ENCODE measurements at regions not wholly inside any gene's neighbourhood (a gene's known extent, or its start where the extent isn't known, plus 50 kb on each side); places are given as distances from the start of the nearest gene placed in this dataset.

DNA sequence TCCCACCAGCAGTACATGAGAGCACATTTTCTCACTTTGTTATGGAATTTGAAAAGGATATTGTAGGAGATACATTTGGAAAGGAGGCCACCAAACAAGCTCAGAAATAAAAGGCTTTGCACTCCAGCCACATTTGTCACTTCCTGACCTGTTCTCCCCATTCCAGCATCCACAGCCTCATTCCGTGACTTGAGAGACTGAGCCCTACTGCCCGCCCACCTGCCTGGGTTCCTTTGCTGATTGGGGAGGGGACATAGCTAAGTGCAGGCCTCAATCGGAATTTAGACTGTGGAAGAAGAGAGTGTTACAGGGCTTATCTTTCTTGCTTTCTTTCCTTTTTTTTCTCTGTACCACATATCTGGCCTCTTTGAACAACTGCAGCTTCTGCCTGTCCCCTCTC lies 735.4 kb upstream of the TMEM132C start:
- H4K20me1 ChIP-seq (ENCODE audit: insufficient read depth, low read length), result no peaks in the 10 kb centered on the region
- H3F3A ChIP-seq (ENCODE audit: insufficient read depth, low read length), result no peaks in the 10 kb centered on the region
- no peaks in the 10 kb centered on the region for H3K36me3 ChIP-seq (ENCODE audit: insufficient read depth, low read length)
- no peak overlapping the region for H3K4me3 ChIP-seq (ENCODE audit: low read depth, low read length, poor library complexity, severe bottlenecking)
- no peak overlapping the region for H3K27ac ChIP-seq (ENCODE audit: low read depth, low read length, poor library complexity, severe bottlenecking)
- no peak overlapping the region for H2AFZ ChIP-seq (ENCODE audit: low read length)
- no peaks in the 10 kb centered on the region for H3K9me3 ChIP-seq (ENCODE audit: low read length)
- H3K27me3 ChIP-seq (ENCODE audit: insufficient read depth, low read length), result no peaks in the 10 kb centered on the region
- no peak for TF ChIP-seq EZH2 (IDR thresholded peaks at IDR 0.05; ENCODE audit: borderline replicate concordance, low read length)
- TF ChIP-seq, protein P1, sequence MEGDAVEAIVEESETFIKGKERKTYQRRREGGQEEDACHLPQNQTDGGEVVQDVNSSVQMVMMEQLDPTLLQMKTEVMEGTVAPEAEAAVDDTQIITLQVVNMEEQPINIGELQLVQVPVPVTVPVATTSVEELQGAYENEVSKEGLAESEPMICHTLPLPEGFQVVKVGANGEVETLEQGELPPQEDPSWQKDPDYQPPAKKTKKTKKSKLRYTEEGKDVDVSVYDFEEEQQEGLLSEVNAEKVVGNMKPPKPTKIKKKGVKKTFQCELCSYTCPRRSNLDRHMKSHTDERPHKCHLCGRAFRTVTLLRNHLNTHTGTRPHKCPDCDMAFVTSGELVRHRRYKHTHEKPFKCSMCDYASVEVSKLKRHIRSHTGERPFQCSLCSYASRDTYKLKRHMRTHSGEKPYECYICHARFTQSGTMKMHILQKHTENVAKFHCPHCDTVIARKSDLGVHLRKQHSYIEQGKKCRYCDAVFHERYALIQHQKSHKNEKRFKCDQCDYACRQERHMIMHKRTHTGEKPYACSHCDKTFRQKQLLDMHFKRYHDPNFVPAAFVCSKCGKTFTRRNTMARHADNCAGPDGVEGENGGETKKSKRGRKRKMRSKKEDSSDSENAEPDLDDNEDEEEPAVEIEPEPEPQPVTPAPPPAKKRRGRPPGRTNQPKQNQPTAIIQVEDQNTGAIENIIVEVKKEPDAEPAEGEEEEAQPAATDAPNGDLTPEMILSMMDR (IDR thresholded peaks at IDR 0.05; ENCODE audit: low read length), result no peak
- no peaks in the 10 kb centered on the region for H3K4me1 ChIP-seq (ENCODE audit: insufficient read depth, low read length, severe bottlenecking)
- H3K4me2 ChIP-seq (ENCODE audit: low read length), result no peak overlapping the region
- no peaks in the 10 kb centered on the region for H3K9me2 ChIP-seq (ENCODE audit: low read depth, low read length)
- no peak overlapping the region for H3K9ac ChIP-seq (ENCODE audit: low read length)
- H3K79me2 ChIP-seq (ENCODE audit: insufficient read depth, low read length), result no peaks in the 10 kb centered on the region

DNA sequence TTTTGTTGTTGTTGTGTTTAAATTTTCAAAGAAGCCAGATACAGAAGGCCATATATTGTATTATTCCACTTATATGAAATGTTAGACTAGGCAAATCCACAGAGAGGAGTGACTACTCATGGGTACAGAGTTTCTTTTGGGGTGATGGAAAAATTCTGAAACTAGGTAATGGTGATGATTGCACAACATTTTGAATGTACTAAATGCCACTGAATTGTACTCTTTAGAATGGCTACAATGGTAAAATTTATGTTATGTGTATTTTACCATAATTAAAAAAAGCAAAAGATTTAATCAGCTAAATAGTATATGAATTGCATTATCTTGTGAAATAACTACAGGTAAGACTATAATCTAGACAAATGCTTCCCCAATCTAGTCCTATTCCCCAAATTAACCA lies 733.6 kb upstream of the TMEM132C start:
- Histone ChIP-seq H3K4me3 (ENCODE audit: low read depth, low read length, poor library complexity, severe bottlenecking) (no peak overlapping the region), H3K79me2 (ENCODE audit: insufficient read depth, low read length) (no peaks in the 10 kb centered on the region), H3K36me3 (ENCODE audit: insufficient read depth, low read length) (no peaks in the 10 kb centered on the region), H3K4me2 (ENCODE audit: low read length) (no peak overlapping the region), H3F3A (ENCODE audit: insufficient read depth, low read length) (no peaks in the 10 kb centered on the region), H3K9ac (ENCODE audit: low read length) (no peak overlapping the region), H4K20me1 (ENCODE audit: insufficient read depth, low read length) (no peaks in the 10 kb centered on the region), H3K9me3 (ENCODE audit: low read length) (no peaks in the 10 kb centered on the region), H3K27me3 (ENCODE audit: insufficient read depth, low read length) (no peaks in the 10 kb centered on the region), H3K4me1 (ENCODE audit: insufficient read depth, low read length, severe bottlenecking) (no peaks in the 10 kb centered on the region), H2AFZ (ENCODE audit: low read length) (no peak overlapping the region), H3K9me2 (ENCODE audit: low read depth, low read length) (no peaks in the 10 kb centered on the region), H3K27ac (ENCODE audit: low read depth, low read length, poor library complexity, severe bottlenecking) (no peak overlapping the region)
- no peak for TF ChIP-seq EZH2 (IDR thresholded peaks at IDR 0.05; ENCODE audit: borderline replicate concordance, low read length)
- TF ChIP-seq, protein P1 (IDR thresholded peaks at IDR 0.05; ENCODE audit: low read length), result no peak

DNA sequence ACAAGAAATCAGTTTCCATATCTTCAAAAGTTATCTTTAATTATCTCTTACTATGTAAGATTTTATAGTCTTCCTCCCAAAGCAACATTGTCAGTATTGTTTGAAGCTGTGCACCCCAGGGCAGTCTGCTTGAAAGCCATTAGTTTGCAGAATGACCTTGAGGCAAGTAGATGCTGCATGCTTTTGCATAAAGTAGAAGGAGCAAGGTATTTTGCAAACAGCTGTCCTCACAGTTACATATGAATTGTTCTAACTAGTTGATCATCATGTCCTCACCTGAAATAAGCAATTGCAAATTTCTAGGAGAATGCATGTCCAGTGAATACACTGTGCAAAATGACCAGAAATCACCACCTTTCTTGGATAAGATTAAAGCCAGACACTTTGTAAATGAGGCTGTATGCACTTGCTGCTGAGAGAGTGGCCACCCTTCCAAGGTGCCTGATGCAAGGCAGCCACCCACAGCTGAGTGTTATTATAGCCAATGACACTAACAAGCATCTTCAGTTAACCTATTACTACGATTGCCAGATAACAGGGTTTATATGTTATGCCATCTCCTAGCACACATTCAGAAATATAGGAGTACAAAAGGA lies 730.0 kb upstream of the TMEM132C start:
- Histone ChIP-seq H3K27me3 (ENCODE audit: insufficient read depth, low read length) (no peaks in the 10 kb centered on the region), H2AFZ (ENCODE audit: low read length) (no peak overlapping the region), H3K4me3 (ENCODE audit: low read depth, low read length, poor library complexity, severe bottlenecking) (no peak overlapping the region), H3F3A (ENCODE audit: insufficient read depth, low read length) (no peaks in the 10 kb centered on the region), H3K4me2 (ENCODE audit: low read length) (no peak overlapping the region), H3K79me2 (ENCODE audit: insufficient read depth, low read length) (no peaks in the 10 kb centered on the region), H3K27ac (ENCODE audit: low read depth, low read length, poor library complexity, severe bottlenecking) (no peak overlapping the region), H3K9ac (ENCODE audit: low read length) (no peak overlapping the region), H3K36me3 (ENCODE audit: insufficient read depth, low read length) (no peaks in the 10 kb centered on the region), H3K4me1 (ENCODE audit: insufficient read depth, low read length, severe bottlenecking) (no peaks in the 10 kb centered on the region), H3K9me3 (ENCODE audit: low read length) (no peaks in the 10 kb centered on the region), H4K20me1 (ENCODE audit: insufficient read depth, low read length) (no peaks in the 10 kb centered on the region), H3K9me2 (ENCODE audit: low read depth, low read length) (no peaks in the 10 kb centered on the region)
- TF ChIP-seq, protein P1 (IDR thresholded peaks at IDR 0.05; ENCODE audit: low read length), result no peak
- no peak for TF ChIP-seq EZH2 (IDR thresholded peaks at IDR 0.05; ENCODE audit: borderline replicate concordance, low read length)
